Stimulated activated CD8-positive, alpha-beta memory T cell treated with anti-CD3 and anti-CD28 coated beads, Interleukin-15, amount 100 ng/mL, for 24 hours (primary cell): ENCODE measurements at regions not wholly inside any gene's neighbourhood (a gene's known extent, or its start where the extent isn't known, plus 50 kb on each side); places are given as distances from the start of the nearest gene placed in this dataset.

Experiments
- DNase-seq: peaks from one replicate; pipeline ENCODE4 v3.0.0-alpha.2; 2020; ENCODE audit warnings: low read depth

- no peak for DNase-seq
Observed at GRCh38 chr3:117463276-117464115, 753.9 kb downstream of the TUSC7 start.

- no peak for DNase-seq
Observed at GRCh38 chr3:117471831-117472230, 762.3 kb downstream of the TUSC7 start.

GRCh38 chr3:117473981-117474538 is 764.5 kb downstream of the TUSC7 start:
- no peak for DNase-seq

GRCh38 chr3:117476572-117476971 is 767.0 kb downstream of the TUSC7 start:
- no peak for DNase-seq

GRCh38 chr3:117477214-117477755 is 767.7 kb downstream of the TUSC7 start:
- DNase-seq = no peak

GRCh38 chr3:117479095-117479494 is 769.5 kb downstream of the TUSC7 start:
- no peak for DNase-seq

GRCh38 chr3:117480525-117480924 is 770.9 kb downstream of the TUSC7 start:
- DNase-seq = no peak

- no peak for DNase-seq
Observed at GRCh38 chr3:117480972-117481371, 771.4 kb downstream of the TUSC7 start.

GRCh38 chr3:117483839-117484238 is 774.3 kb downstream of the TUSC7 start:
- no peak for DNase-seq

- DNase-seq = no peak
Observed at GRCh38 chr3:117485841-117486240, 776.3 kb downstream of the TUSC7 start.

GRCh38 chr3:117486719-117487716 is 777.4 kb downstream of the TUSC7 start:
- no peak for DNase-seq

- no peak for DNase-seq
Observed at GRCh38 chr3:117488983-117489382, 779.4 kb downstream of the TUSC7 start.

GRCh38 chr3:117489663-117490079 is 780.1 kb downstream of the TUSC7 start:
- no peak for DNase-seq

GRCh38 chr3:117490716-117491115 is 781.1 kb downstream of the TUSC7 start:
- DNase-seq = no peak

GRCh38 chr3:117495620-117496019 is 786.0 kb downstream of the TUSC7 start:
- DNase-seq = no peak

- no peak for DNase-seq
Observed at GRCh38 chr3:117499189-117499870, 789.8 kb downstream of the TUSC7 start.

- no peak for DNase-seq
Observed at GRCh38 chr3:117507958-117508357, 798.4 kb downstream of the TUSC7 start.

GRCh38 chr3:117509858-117510257 is 800.3 kb downstream of the TUSC7 start:
- no peak for DNase-seq

- no peak for DNase-seq
Observed at GRCh38 chr3:117510396-117510795, 800.8 kb downstream of the TUSC7 start.

GRCh38 chr3:117512975-117513374 is 803.4 kb downstream of the TUSC7 start:
- DNase-seq = no peak

GRCh38 chr3:117515309-117515708 is 805.7 kb downstream of the TUSC7 start:
- DNase-seq = no peak

GRCh38 chr3:117518364-117518763 is 808.8 kb downstream of the TUSC7 start:
- no peak for DNase-seq
